ENCODE measurements at regions not wholly inside any gene's neighbourhood (a gene's known extent, or its start where the extent isn't known, plus 50 kb on each side); places are given as distances from the start of the nearest gene placed in this dataset.

DNA sequence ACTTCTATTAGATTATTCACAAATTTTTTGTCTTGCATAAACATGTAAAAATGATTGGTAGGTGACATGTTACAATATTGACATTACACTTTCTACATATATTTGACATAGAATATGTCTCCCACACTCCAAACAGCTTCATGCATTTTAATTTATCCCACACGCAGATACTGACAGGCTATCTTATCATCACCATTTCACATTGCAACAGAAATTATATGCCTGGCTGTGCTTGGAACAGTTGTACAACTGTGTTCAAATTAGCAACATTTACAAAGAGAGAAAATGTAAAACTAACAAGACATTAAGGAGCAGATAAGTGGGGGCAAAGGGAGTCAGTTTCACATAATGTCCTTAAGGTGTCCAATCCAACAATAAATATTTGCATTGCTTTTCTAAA, 1208.5 kb downstream of the NSUN3 start:
- WGBS, 10 experiments, result 0 to 100% (median 33%) methylated on average over 1 of the region's 1 CpG; no CpG with 5 or more reads in 3 of the 10 experiments
- no peaks in the 10 kb centered on the region for H3K4me1 ChIP-seq (replicated peaks in 1 of 2)
- in situ Hi-C loops (cut with MboI; ENCODE audit: low pct_unique_long_range_greater_than_20kb in 2 of 9, low sequenced_read_pairs in 9 of 9, unreplicated experiment in 9 of 9), result no loop called here
- no peak for ATAC-seq (replicated peaks in 6 of 8)
- no peak overlapping the region for H3K27ac ChIP-seq
- no peak overlapping the region for H3K4me3 ChIP-seq

DNA sequence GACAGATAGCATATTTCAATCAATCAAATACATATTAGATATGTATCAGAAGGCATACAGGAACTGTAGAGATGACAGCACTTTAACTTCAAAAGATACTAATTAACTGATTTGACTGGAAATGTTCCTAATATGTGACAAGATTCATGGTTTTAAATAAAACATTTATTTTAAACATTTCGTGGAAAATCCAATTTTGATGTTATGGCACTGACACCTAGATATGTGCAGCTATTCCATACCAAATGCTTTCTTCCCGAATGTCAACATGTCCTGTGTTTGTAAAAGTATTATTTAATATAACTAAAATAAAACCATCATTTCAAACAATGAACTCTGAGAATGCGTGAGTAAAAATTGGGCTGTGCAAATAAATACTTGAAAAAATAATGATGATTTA, 1209.3 kb downstream of the NSUN3 start:
- Histone ChIP-seq H3K27ac (no peak overlapping the region), H3K4me1 (replicated peaks in 1 of 2) (peaks cover 0 to under 1% of the 10 kb centered on the region in 2 donors), H3K4me3 (no peak overlapping the region)
- ATAC-seq (replicated peaks in 6 of 8), result no peak
- in situ Hi-C loops (cut with MboI; ENCODE audit: low pct_unique_long_range_greater_than_20kb in 2 of 9, low sequenced_read_pairs in 9 of 9, unreplicated experiment in 9 of 9), result no loop called here
- 19 to 92% (median 81%) methylated on average over 3 of the region's 3 CpGs for WGBS, 10 experiments

DNA sequence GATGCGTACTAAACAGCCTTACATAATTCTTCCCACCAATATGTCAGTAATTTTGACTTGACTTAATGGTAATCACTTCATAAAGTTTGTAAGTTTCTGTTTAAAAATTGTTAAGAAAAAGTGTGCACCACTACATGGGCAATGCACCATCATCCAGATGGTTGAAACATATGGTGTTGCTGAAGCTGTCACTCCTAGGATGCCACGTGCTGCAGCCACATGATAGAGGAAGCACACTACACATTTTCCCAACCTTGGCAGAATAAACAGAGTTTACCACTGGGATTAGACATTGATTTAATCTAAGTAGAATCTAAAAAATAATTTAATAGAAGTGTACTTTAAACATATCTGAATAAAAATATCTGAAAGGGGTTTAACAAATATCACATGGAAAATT, 1209.9 kb downstream of the NSUN3 start:
- H3K27ac ChIP-seq, result no peak overlapping the region
- WGBS, 10 experiments, result 0 to 100% (median 72%) methylated on average over 1 to 2 of the region's 2 CpGs; no CpG with 5 or more reads in 1 of the 10 experiments
- H3K4me3 ChIP-seq, result no peak overlapping the region
- peaks cover 4 to 6% of the 10 kb centered on the region in 2 donors for H3K4me1 ChIP-seq (replicated peaks in 1 of 2)
- no peak for ATAC-seq (replicated peaks in 6 of 8)
- in situ Hi-C loops (cut with MboI; ENCODE audit: low pct_unique_long_range_greater_than_20kb in 2 of 9, low sequenced_read_pairs in 9 of 9, unreplicated experiment in 9 of 9), result no loop called here

DNA sequence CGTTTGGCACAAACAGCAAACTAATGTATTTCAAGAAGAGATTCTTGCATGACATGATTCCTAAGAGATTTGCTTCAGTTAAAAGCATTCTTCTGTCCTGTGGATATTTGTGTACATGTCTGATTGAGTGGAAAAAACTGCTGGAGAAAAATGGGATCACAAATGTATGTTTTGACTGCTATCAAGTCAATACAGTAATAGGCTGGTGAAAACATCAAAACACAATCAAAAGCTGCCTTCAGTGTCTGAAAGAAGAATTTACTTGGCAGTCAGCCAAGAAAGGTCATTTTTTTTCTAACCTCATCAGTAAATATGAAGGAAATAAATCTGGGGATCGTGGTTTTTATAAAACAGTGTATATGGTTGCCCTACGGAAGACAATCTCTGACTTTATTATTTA, 1214.8 kb downstream of the NSUN3 start:
- WGBS, 10 experiments, result 0 to 57% (median 29%) methylated on average over 1 to 3 of the region's 3 CpGs; no CpG with 5 or more reads in 1 of the 10 experiments
- in situ Hi-C loops (cut with MboI; ENCODE audit: low pct_unique_long_range_greater_than_20kb in 2 of 9, low sequenced_read_pairs in 9 of 9, unreplicated experiment in 9 of 9), result no loop called here

DNA sequence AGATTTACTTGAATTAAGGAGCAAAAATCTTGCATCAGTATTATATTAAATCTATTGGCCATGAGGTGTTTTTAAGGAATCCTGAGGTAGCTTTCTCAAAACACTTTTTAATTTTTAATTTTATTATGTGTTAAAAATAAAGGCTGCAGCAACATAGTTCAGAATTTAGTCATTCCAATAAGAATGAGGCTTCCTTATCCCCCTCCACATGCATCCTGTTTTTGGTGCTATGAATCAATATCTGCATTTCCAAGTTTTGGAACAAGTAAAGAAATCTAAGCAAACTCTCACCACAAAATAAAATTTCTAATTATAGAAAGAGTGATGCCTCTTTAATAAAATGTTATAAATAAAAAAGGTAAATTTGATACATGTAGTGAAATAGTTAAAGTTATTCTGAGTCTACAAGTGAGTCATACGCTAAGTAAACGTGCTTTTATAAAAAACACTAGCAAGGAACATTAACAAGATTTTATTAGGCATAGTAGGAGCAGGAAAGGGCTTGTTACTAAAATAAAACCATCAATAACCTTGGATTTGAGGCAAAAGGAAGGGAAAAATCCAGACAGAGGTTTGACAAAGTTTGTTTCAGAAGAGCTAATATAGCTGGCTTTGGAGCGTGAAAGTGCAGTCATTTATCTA, 1218.0 kb downstream of the NSUN3 start:
- H3K27ac ChIP-seq, result no peak overlapping the region
- 3 to 90% (median 83%) methylated on average over 2 to 3 of the region's 3 CpGs; no CpG with 5 or more reads in 1 of the 10 experiments for WGBS, 10 experiments
- H3K4me1 ChIP-seq (replicated peaks in 1 of 2), result peaks cover 4 to 8% of the 10 kb centered on the region in 2 donors
- no peak for ATAC-seq (replicated peaks in 6 of 8)
- H3K4me3 ChIP-seq, result no peak overlapping the region
- in situ Hi-C loops (cut with MboI; ENCODE audit: low pct_unique_long_range_greater_than_20kb in 2 of 9, low sequenced_read_pairs in 9 of 9, unreplicated experiment in 9 of 9), result no loop called here

More for the DNA sequence above, 1214.8 kb downstream of the NSUN3 start:
- ATAC-seq (replicated peaks in 6 of 8), result peak in 5 of 8 experiments; percentile 70 to 90 (median 84)
- Histone ChIP-seq H3K4me1 (replicated peaks in 1 of 2) (peaks cover 4 to 8% of the 10 kb centered on the region in 2 donors), H3K27ac (no peak overlapping the region), H3K4me3 (no peak overlapping the region)

DNA sequence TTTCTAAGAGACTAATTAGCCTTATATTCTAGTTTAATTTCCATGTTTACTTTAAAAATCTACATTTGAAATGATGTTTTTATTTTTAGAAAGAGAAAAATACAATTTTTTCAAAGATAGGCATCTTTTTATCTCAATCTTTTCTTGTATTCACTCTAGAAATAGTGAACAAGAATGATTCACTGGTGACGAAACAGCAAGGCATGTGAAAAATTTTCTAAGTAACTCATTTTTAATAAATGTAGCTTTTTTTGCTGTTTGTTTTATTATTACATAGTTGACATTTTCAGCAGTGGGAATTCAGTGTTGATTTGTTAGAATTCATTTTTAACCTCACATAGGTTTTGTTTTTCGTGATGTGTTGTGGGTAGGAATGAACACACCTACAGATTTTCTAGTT, 1226.4 kb downstream of the NSUN3 start:
- no peak for ATAC-seq (replicated peaks in 6 of 8)
- in situ Hi-C loops (cut with MboI; ENCODE audit: low pct_unique_long_range_greater_than_20kb in 2 of 9, low sequenced_read_pairs in 9 of 9, unreplicated experiment in 9 of 9), result no loop called here

DNA sequence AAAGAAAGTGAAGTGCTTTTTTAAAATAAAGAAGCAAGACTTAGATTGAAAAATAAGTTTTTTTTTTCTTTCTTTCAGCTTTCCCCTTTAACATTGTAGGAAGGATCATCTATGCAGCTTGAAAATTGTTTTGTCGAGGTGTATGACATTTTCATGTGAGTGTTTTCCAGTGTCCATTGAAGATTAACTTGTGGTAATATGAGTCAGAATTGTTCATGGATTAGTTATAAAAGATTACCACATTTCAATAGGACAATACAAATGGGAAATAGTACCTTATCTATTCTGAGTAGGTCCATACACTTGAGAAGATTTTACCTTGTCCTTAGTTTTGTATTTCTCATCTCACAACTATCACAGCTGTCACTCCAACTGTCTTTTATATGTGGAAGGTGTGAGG, 1234.7 kb downstream of the NSUN3 start:
- Histone ChIP-seq H3K4me1 (replicated peaks in 1 of 2) (no peaks in the 10 kb centered on the region), H3K27ac (no peak overlapping the region), H3K4me3 (no peak overlapping the region)
- ATAC-seq (replicated peaks in 6 of 8), result no peak
- 0 to 100% (median 60%) methylated on average over 1 of the region's 1 CpG; no CpG with 5 or more reads in 4 of the 10 experiments for WGBS, 10 experiments
- in situ Hi-C loops (cut with MboI; ENCODE audit: low pct_unique_long_range_greater_than_20kb in 2 of 9, low sequenced_read_pairs in 9 of 9, unreplicated experiment in 9 of 9), result no loop called here

More for the DNA sequence above, 1226.4 kb downstream of the NSUN3 start:
- H3K4me1 ChIP-seq (replicated peaks in 1 of 2), result no peaks in the 10 kb centered on the region
- WGBS, 10 experiments, result 0 to 100% (median 84%) methylated on average over 1 to 2 of the region's 2 CpGs
- H3K27ac ChIP-seq, result no peak overlapping the region
- no peak overlapping the region for H3K4me3 ChIP-seq

DNA sequence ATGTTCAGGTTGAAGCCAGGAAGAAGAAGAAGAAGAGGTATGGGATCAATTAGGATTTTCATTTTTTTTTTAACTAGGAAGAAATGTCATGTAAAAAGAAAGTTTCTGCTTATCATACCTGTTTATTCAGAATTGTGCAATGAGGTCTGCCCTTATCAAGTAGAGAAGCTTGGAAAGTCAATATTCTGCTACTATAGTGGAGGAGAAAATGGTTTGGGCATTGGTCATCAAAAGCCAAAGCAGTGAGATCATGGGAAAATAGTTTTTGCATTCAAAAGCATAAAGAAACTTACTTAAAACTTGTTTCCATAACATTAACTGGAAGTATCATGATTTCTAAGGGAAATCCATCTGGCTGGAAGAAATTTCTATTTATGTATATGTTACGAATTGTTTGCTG, 1239.2 kb downstream of the NSUN3 start:
- ATAC-seq (replicated peaks in 6 of 8), result peak in 1 of 8 experiments; percentile 28
- Histone ChIP-seq H3K4me1 (replicated peaks in 1 of 2) (no peaks in the 10 kb centered on the region), H3K4me3 (no peak overlapping the region), H3K27ac (no peak overlapping the region)
- WGBS, 10 experiments, result 0 to 100% (median 83%) methylated on average over 1 of the region's 1 CpG; no CpG with 5 or more reads in 1 of the 10 experiments
- in situ Hi-C loops (cut with MboI; ENCODE audit: low pct_unique_long_range_greater_than_20kb in 2 of 9, low sequenced_read_pairs in 9 of 9, unreplicated experiment in 9 of 9), result no loop called here

DNA sequence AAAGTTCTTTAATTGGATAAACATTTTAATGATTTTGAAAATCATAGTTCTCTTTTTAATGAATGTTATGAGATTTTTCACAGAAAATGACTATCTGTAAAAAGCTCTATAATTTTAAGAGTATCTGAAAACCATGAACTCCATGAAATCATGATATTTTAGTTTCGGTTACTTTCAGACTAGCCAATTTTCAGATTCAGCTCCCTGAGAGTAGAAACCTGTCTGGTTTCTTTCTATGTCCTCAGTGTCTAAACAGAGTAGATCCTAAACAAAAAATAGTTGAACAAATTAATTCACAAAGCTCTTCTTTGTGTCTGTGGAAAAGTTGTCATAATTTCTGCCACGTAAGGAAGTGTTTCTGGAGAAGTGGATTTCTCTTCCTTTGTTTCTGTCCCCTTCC, 1247.7 kb downstream of the NSUN3 start:
- in situ Hi-C loops (cut with MboI; ENCODE audit: low pct_unique_long_range_greater_than_20kb in 2 of 9, low sequenced_read_pairs in 9 of 9, unreplicated experiment in 9 of 9), result no loop called here
- no peak overlapping the region for H3K4me3 ChIP-seq
- 0 to 100% (median 85%) methylated on average over 1 to 2 of the region's 2 CpGs; no CpG with 5 or more reads in 2 of the 10 experiments for WGBS, 10 experiments
- no peak for ATAC-seq (replicated peaks in 6 of 8)
- H3K27ac ChIP-seq, result no peak overlapping the region
- no peaks in the 10 kb centered on the region for H3K4me1 ChIP-seq (replicated peaks in 1 of 2)

DNA sequence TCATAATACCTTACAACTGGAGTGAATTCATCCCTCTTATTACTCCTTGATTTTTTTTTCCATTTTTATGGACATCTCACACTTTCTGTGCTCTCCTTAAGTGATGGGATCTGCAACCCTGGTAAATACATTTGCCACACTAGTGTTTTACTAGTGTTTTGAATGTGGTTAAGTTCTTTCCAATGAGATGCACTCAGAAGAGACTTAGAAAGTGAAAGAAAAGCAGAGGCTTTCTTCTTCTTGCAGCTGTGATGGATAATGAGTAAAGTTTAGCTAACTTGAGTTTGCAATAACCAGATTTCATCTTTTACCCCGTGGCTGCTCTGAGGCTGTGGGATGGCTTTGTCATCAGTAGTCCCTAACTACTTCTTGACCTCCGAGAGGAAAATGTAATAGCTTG, 1248.4 kb downstream of the NSUN3 start:
- no peaks in the 10 kb centered on the region for H3K4me1 ChIP-seq (replicated peaks in 1 of 2)
- 0 to 100% (median 36%) methylated on average over 2 of the region's 2 CpGs; no CpG with 5 or more reads in 2 of the 10 experiments for WGBS, 10 experiments
- in situ Hi-C loops (cut with MboI; ENCODE audit: low pct_unique_long_range_greater_than_20kb in 2 of 9, low sequenced_read_pairs in 9 of 9, unreplicated experiment in 9 of 9), result no loop called here
- H3K27ac ChIP-seq, result no peak overlapping the region
- H3K4me3 ChIP-seq, result no peak overlapping the region
- no peak for ATAC-seq (replicated peaks in 6 of 8)

DNA sequence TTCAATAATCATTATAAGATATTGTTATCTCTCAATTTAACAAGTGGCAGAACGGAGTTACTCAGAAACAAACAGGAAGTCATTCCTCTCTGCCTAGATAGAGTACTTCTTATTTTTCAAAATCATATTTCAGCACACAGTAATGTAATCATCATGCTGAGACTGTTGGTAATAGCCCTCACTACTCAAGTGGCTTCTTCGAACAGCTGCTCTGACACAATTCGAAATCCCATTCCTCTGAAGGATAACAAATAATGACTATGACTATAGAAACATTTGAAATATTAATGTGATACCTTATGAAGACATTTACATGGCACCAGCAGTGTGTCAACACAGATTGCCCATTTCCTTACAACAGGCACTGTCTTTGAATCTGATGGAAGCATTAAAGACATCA, 1249.8 kb downstream of the NSUN3 start:
- H3K27ac ChIP-seq, result no peak overlapping the region
- in situ Hi-C loops (cut with MboI; ENCODE audit: low pct_unique_long_range_greater_than_20kb in 2 of 9, low sequenced_read_pairs in 9 of 9, unreplicated experiment in 9 of 9), result no loop called here
- ATAC-seq (replicated peaks in 6 of 8), result no peak
- 11 to 100% (median 79%) methylated on average over 1 to 3 of the region's 3 CpGs for WGBS, 10 experiments
- no peak overlapping the region for H3K4me3 ChIP-seq
- no peaks in the 10 kb centered on the region for H3K4me1 ChIP-seq (replicated peaks in 1 of 2)

DNA sequence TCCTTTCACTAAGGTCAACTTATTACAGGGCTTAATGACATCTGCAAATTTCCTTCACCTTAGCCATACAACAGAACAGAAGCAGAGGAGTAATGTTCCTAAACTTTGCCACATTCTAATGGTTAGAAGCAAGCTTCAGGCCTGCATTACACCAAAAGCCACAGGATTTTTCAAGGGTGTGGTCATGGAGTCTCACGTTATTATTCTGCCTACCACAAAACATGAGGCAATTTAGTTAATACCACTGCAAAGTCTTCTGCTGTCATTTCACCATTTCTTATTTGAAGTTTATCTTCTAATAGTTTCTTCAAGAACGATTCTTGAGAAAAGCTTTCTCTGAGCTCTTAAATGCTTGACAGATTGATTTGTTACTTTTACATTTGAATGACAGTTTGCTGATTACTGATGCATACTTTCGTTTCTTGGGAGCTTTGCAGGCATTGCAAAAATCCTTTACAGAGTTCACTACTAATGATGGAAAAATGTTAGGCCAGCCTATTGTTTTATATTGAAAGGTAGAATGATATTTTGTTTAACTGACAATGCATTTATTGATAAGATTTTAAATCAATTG, 1257.1 kb downstream of the NSUN3 start:
- no peak overlapping the region for H3K27ac ChIP-seq
- H3K4me3 ChIP-seq, result no peak overlapping the region
- peak in 1 of 8 experiments; percentile 33 for ATAC-seq (replicated peaks in 6 of 8)
- 16 to 67% (median 42%) methylated on average over 1 to 3 of the region's 3 CpGs for WGBS, 10 experiments
- H3K4me1 ChIP-seq (replicated peaks in 1 of 2), result no peaks in the 10 kb centered on the region
- in situ Hi-C loops (cut with MboI; ENCODE audit: low pct_unique_long_range_greater_than_20kb in 2 of 9, low sequenced_read_pairs in 9 of 9, unreplicated experiment in 9 of 9), result no loop called here

DNA sequence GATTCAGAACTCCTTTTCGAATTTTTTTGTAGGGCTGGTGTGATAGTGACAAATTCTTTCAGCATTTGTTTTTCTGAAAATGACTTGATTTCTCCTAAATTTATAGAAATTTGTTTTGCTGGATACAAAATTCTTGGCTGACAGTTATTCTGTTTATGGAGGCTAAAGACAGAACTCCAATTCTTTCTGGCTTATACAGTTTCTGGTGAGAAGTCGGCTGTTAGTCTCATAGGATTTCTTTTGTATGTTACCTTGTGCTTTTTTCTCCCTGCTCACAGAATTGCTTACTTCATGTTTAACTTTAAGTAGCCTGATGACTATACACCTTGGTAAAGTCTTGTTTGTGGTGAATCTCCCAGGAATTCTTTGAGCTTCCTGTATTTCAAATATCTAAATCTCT, 1264.6 kb downstream of the NSUN3 start:
- in situ Hi-C loops (cut with MboI; ENCODE audit: low pct_unique_long_range_greater_than_20kb in 2 of 9, low sequenced_read_pairs in 9 of 9, unreplicated experiment in 9 of 9), result no loop called here
- ATAC-seq (replicated peaks in 6 of 8), result no peak

DNA sequence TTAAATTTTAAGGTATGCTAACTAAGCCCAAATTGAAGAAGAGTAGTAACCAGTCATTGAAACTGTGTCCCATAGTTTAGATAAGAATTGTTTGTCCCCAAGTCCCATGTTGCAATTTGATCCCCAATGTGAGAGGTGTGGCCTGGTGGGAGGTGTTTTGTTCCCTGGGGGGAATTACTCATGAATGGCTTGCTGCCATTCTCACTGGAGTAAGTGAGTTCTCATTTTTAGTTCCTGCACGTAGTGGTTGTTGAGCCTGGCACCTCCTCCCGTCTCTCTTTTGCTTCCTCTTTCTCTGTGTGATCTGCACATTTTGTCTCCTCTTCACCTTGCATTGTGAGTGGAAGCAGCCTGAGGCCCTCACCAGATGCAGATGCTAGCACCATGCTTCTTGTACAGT, 1271.0 kb downstream of the NSUN3 start:
- Histone ChIP-seq H3K4me3 (no peak overlapping the region), H3K4me1 (replicated peaks in 1 of 2) (no peaks in the 10 kb centered on the region), H3K27ac (no peak overlapping the region)
- no peak for ATAC-seq (replicated peaks in 6 of 8)
- WGBS, 10 experiments, result 17 to 100% (median 80%) methylated on average over 1 to 2 of the region's 2 CpGs; no CpG with 5 or more reads in 5 of the 10 experiments
- in situ Hi-C loops (cut with MboI; ENCODE audit: low pct_unique_long_range_greater_than_20kb in 2 of 9, low sequenced_read_pairs in 9 of 9, unreplicated experiment in 9 of 9), result no loop called here

More for the DNA sequence above, 1264.6 kb downstream of the NSUN3 start:
- Histone ChIP-seq H3K4me3 (no peak overlapping the region), H3K27ac (no peak overlapping the region), H3K4me1 (replicated peaks in 1 of 2) (no peaks in the 10 kb centered on the region)
- 5 to 100% (median 74%) methylated on average over 1 to 2 of the region's 2 CpGs for WGBS, 10 experiments
